OCI-LY3 (cell line): ENCODE measurements at regions not wholly inside any gene's neighbourhood (a gene's known extent, or its start where the extent isn't known, plus 50 kb on each side); places are given as distances from the start of the nearest gene placed in this dataset.

Experiments used
- EZH2phosphoT487 ChIP-seq: fragments of 200-600 bp; shearing (Covaris generic); IDR thresholded peaks from 2 replicates; pipeline ENCODE4 v1.6.1; 2018; ENCODE audit warnings: antibody characterized with exemption, mixed run types, low read depth
- TF ChIP-seq, protein P1 (sequence below): fragments of 200-600, 300-600 bp; sonication (generic); IDR thresholded peaks from 2 replicates; pipeline ENCODE4 v1.5.1; 2014; ENCODE audit warnings: antibody characterized with exemption, low read length, low read depth

DNA sequence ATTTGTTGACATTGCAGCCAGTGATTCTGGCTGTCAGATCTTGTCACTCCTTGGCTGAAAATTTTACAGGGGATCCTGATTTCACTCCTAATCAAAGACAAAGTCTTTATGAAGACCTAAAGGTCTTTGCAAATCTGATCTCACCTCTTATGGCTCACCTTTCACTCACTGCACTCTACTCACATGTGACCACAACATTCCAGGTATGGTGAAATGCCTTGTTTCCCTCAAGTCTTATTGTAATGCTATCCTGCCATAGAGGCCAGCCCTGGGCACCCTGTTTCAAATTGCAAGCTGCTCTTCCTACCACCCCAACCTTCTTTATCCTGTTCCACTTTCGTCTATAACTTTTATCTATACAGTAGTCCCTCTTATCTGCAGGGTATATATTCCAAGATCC lies 200.1 kb downstream of the NDFIP2 start:
- TF ChIP-seq, protein P1, sequence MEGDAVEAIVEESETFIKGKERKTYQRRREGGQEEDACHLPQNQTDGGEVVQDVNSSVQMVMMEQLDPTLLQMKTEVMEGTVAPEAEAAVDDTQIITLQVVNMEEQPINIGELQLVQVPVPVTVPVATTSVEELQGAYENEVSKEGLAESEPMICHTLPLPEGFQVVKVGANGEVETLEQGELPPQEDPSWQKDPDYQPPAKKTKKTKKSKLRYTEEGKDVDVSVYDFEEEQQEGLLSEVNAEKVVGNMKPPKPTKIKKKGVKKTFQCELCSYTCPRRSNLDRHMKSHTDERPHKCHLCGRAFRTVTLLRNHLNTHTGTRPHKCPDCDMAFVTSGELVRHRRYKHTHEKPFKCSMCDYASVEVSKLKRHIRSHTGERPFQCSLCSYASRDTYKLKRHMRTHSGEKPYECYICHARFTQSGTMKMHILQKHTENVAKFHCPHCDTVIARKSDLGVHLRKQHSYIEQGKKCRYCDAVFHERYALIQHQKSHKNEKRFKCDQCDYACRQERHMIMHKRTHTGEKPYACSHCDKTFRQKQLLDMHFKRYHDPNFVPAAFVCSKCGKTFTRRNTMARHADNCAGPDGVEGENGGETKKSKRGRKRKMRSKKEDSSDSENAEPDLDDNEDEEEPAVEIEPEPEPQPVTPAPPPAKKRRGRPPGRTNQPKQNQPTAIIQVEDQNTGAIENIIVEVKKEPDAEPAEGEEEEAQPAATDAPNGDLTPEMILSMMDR: no peak
- TF ChIP-seq EZH2phosphoT487: no peak
